SU-DHL-6 (cell line): ENCODE measurements at regions not wholly inside any gene's neighbourhood (a gene's known extent, or its start where the extent isn't known, plus 50 kb on each side); places are given as distances from the start of the nearest gene placed in this dataset.

ENCODE experiments used
- EZH2phosphoT487 ChIP-seq: fragments of 200-600 bp; sonication (generic), shearing (Covaris generic); conservative IDR thresholded peaks from 2 replicates; pipeline ENCODE4 v1.6.1; 2018; ENCODE audit warnings: mild to moderate bottlenecking, antibody characterized with exemption, low read length, moderate library complexity, mixed read lengths
- TF ChIP-seq, protein P1 (sequence below): fragments of 200-600 bp; sonication (generic); IDR thresholded peaks from one replicate; pipeline ENCODE4 v1.5.1; 2017; ENCODE audit warnings: antibody characterized with exemption, mild to moderate bottlenecking, low read length, moderate library complexity; ENCODE audit not compliant: insufficient read depth, poor library complexity, severe bottlenecking

- TF ChIP-seq, protein P1, sequence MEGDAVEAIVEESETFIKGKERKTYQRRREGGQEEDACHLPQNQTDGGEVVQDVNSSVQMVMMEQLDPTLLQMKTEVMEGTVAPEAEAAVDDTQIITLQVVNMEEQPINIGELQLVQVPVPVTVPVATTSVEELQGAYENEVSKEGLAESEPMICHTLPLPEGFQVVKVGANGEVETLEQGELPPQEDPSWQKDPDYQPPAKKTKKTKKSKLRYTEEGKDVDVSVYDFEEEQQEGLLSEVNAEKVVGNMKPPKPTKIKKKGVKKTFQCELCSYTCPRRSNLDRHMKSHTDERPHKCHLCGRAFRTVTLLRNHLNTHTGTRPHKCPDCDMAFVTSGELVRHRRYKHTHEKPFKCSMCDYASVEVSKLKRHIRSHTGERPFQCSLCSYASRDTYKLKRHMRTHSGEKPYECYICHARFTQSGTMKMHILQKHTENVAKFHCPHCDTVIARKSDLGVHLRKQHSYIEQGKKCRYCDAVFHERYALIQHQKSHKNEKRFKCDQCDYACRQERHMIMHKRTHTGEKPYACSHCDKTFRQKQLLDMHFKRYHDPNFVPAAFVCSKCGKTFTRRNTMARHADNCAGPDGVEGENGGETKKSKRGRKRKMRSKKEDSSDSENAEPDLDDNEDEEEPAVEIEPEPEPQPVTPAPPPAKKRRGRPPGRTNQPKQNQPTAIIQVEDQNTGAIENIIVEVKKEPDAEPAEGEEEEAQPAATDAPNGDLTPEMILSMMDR = no peak
- no peak for TF ChIP-seq EZH2phosphoT487
Observed at GRCh38 chr3:80668600-80669294, 900.9 kb upstream of the ROBO1 start.
